ENCODE measurements at regions not wholly inside any gene's neighbourhood (a gene's known extent, or its start where the extent isn't known, plus 50 kb on each side); places are given as distances from the start of the nearest gene placed in this dataset.

GRCh38 chr18:39942702-39943101 lies 2012.3 kb upstream of the PIK3C3 start:
- TF ChIP-seq SIN3A (IDR thresholded peaks at IDR 0.05; ENCODE audit: borderline replicate concordance, insufficient read depth, low read length) = no peak
- no peak for TF ChIP-seq FOXP2 (optimal IDR thresholded peaks at IDR 0.05; ENCODE audit: borderline replicate concordance, extremely low read depth, extremely low read length, insufficient read depth)
- TF ChIP-seq REST (IDR thresholded peaks at IDR 0.05; ENCODE audit: insufficient read depth in 1 of 2, low read depth in 2 of 2, low read length in 2 of 2) = no peak
- no peak for TF ChIP-seq TAF1 (IDR thresholded peaks at IDR 0.05; ENCODE audit: borderline replicate concordance, insufficient read depth, low read length)

GRCh38 chr18:39938676-39939608 lies 2016.1 kb upstream of the PIK3C3 start:
- TF ChIP-seq TAF1 (IDR thresholded peaks at IDR 0.05; ENCODE audit: borderline replicate concordance, insufficient read depth, low read length) (no peak), POLR2AphosphoS5 (IDR thresholded peaks at IDR 0.05; ENCODE audit: low read depth, low read length) (no peak), FOXP2 (optimal IDR thresholded peaks at IDR 0.05; ENCODE audit: borderline replicate concordance, extremely low read depth, extremely low read length, insufficient read depth) (no peak), SIN3A (IDR thresholded peaks at IDR 0.05; ENCODE audit: borderline replicate concordance, insufficient read depth, low read length) (no peak), REST (IDR thresholded peaks at IDR 0.05; ENCODE audit: insufficient read depth in 1 of 2, low read depth in 2 of 2, low read length in 2 of 2) (no peak)

GRCh38 chr18:39935598-39935997 lies 2019.4 kb upstream of the PIK3C3 start:
- TF ChIP-seq TAF1 (IDR thresholded peaks at IDR 0.05; ENCODE audit: borderline replicate concordance, insufficient read depth, low read length) (no peak), FOXP2 (optimal IDR thresholded peaks at IDR 0.05; ENCODE audit: borderline replicate concordance, extremely low read depth, extremely low read length, insufficient read depth) (no peak), REST (IDR thresholded peaks at IDR 0.05; ENCODE audit: insufficient read depth in 1 of 2, low read depth in 2 of 2, low read length in 2 of 2) (no peak)

GRCh38 chr18:39918847-39919246 lies 2036.2 kb upstream of the PIK3C3 start:
- TF ChIP-seq TAF1 (IDR thresholded peaks at IDR 0.05; ENCODE audit: borderline replicate concordance, insufficient read depth, low read length) (no peak), FOXP2 (optimal IDR thresholded peaks at IDR 0.05; ENCODE audit: borderline replicate concordance, extremely low read depth, extremely low read length, insufficient read depth) (no peak), SIN3A (IDR thresholded peaks at IDR 0.05; ENCODE audit: borderline replicate concordance, insufficient read depth, low read length) (no peak), REST (IDR thresholded peaks at IDR 0.05; ENCODE audit: insufficient read depth in 1 of 2, low read depth in 2 of 2, low read length in 2 of 2) (no peak), POLR2AphosphoS5 (IDR thresholded peaks at IDR 0.05; ENCODE audit: low read depth, low read length) (no peak)

Data from PFSK-1 (cell line).